GM19324 (cell line): ENCODE measurements at regions not wholly inside any gene's neighbourhood (a gene's known extent, or its start where the extent isn't known, plus 50 kb on each side); places are given as distances from the start of the nearest gene placed in this dataset.
"Not testable (repeated sequence)": the region's sequence is repeated elsewhere in the genome, so short reads cannot be mapped to it uniquely, and the experiment has no call there.

Source experiments
- ATAC-seq: cut with Tn5 transposase; IDR thresholded peaks from one replicate; pipeline ENCODE4 v1.9.1; 2021; ENCODE audit warnings: mild to moderate bottlenecking, moderate library complexity; ENCODE audit not compliant: unreplicated experiment, low FRiP score

DNA sequence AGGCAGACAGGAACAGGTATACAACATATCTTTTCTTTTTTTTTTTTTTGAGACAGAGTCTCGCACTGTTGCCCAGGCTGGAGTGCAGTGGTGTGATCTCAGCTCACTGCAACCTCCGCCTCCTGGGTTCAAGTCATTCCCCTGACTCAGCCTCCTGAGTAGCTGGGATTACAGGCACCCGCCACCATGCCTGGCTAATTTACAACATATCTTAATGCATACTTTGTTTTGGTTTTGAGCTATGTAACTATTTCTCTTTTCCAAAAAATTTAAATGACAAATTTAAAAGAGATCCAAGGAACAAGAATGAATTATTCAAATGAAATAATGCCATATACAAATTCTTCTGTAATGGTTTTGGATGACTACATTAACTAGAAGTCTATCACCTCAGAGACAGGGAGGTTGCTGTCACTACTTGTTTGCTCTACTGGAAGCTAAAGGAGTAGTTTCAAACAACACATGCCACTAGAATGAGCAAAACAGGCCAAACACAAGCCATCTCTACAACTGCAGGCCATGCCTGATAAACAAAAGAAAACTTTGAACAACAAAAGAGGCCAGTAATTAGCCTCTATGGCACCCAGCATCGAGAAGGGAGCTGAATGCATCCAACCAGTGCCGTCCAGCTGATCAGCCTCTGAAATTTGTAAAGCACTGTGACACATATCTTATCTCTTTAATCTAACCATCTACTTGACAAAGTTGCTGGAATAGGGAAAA, 133.6 kb upstream of the VOPP1 start:
- ATAC-seq = not testable (repeated sequence)

DNA sequence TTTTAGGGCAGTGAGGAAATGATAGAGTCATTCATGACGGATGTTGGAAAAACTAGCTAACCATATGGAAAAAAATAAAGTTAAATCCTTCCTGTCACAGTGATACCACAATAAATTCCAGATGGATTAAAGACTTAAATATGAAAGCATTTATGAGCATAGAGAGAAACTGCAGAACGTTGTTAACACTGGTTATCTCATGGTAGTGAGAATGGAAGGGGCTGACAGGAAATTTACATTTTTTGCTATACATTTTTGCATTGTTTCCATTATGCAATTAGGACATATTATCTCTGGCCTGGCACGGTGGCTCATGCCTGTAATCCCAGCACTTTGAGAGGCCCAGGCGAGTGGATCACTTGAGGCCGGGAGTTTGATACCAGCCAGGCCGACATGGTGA, 130.5 kb upstream of the VOPP1 start:
- not testable (repeated sequence) for ATAC-seq

DNA sequence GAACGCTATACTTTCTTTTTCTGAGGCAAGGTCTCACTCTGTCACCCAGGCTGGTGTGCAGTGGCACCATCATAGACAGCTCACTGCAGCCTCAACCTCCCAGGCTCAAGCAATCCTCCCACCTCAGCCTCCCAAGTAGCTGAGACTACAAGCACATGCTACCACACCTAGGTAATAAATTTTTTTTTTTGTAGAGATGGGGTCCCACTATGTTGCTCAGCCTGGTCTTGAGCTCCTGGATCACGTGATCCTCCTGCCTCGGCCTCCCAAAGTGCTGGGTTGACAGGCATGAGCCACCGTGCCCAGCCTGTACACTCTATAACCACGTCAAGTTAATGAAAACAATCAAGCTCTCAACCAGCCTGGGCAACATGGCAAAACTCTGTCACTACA, 127.1 kb upstream of the VOPP1 start:
- ATAC-seq = not testable (repeated sequence)

DNA sequence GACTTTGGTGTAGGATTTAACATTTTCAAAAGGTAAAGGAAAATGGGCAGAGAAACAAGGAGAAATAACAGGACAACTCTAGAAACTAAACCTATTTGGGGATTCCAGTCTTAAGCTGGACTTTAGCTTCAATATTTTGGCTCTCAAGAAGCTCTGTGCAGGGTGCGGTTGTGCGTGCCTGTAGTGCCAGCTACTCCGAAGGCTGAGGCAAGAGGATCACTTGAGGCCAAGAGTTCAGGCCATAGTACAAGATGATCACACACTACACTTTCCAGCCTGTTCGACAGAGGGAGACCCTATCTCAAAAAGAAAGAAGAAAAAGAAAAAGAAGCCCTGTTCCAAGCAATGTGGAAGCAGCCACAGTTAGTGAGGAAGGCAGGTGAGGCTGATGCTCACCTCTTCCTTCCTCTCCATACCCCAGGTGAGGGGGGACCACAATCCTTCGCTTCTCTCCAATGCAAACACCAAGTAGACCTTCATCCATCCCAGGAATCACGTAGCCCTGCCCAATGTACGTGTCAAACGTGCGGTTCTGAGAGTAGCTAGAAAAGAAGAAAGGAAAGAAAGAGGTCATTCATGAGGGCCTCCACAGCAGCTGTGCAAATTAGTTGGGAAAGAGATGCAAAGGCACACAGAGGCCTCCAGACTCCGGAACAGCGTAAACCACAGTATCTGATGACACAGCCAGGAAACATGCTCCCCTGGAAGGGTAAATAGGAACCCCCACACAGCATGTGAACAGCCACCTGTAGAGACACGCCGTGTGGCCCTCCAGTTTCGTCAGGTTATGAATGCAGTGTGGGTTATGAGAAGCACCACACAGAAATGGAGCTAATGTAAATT, 126.5 kb upstream of the VOPP1 start:
- ATAC-seq = peak; percentile 74

DNA sequence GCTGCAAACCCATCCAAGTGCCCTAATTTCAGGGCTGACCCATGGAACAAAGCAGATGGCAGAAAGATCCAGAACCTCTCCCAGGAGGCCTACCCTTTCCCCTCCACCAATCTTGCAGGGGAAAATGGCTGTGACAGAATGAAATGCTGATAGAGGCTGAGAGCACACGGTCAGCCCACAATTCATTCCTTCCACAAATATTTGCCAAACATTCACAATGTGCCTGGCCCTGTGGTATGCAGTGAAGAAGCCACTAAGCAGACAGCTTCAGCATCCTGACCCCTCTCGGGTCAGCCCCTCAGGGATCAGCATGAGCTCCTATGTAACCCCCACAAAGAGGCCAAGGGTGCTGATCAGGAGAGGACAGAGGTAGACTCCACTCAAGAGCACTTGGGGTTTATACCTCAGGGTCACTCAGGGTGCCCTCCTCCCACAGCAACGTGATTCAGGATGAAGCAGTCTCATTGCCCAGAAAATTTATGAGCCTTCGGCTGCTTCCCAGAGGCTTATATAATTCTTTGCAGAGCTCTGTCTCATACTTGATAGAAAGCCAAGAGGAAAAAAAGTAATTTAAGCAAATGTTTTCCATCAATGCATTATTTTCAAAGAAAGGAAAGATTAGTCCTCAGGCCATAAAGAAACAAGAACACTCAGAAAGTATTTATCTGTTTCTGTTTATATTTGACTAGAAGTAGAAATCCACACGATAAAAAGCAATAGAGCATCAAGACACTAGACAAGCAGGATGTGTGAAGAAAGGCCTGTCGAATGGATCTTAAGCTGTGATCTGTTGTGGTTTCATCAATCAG, 123.8 kb upstream of the VOPP1 start:
- not testable (repeated sequence) for ATAC-seq

DNA sequence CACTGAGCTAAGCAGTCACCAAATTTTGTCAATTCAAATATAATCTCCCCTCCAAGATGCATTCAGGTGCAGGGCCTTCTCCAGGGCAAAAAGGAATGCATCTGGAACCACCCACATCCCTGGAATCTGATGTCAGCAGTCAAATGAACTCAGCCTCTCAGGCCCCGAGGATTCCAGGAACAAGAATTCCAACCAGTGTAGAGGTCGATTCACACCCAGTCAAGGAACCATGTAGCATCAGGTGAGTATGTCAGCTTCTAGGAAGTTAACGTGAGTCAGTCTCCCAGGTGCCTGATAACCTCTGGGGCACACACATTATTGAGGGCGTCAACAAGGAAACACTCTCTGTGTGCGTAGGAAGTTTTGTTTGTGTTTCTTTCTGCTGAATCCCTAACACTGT, 122.2 kb upstream of the VOPP1 start:
- ATAC-seq = not testable (repeated sequence)

DNA sequence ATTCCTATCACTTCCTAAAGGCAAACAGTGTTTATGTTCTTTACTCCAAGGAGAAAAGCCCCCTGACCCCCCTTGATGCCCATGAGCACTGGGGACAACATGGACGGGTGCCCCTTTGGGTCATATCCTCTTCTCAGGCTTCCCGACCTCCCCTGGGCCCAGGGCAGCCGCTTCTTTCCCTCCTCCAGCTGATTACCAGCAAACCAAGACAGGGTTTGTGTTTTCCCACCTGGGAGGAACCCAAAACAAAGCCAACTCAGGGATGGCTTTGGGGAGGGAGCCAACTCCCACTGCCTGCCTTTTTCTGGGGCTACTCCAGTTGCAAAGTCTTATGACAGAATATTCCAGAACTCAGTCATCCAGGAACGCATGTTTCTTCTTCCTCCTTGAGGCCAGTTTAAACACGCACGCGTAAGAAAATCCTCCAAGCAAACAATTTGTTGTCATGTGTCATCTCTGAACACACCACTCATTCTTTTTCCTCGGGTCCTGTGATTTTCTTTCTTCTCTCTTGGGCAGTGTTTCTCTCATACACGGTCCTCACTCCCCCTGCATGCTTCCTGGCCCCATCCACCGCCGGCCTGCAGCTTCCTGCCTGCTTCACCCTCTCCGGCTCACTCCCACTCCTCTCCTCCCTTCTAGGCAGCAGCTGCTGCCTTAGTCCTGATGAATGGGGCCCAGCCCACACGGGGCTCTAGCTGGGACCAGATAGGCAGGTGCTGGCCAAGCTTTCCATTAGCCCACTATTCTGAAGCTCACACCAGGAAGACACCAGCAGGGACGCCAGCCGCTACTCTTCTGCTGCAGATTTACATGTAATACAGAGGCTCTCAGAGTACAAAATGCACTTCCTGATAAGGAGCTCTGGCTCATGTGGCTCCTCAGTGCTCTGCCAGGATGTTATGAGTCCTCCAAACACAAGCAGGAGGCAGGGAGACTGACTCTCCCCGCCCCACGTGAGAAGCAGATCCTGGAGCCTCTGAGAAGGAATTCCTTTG, 116.7 kb upstream of the VOPP1 start:
- ATAC-seq = not testable (repeated sequence)

DNA sequence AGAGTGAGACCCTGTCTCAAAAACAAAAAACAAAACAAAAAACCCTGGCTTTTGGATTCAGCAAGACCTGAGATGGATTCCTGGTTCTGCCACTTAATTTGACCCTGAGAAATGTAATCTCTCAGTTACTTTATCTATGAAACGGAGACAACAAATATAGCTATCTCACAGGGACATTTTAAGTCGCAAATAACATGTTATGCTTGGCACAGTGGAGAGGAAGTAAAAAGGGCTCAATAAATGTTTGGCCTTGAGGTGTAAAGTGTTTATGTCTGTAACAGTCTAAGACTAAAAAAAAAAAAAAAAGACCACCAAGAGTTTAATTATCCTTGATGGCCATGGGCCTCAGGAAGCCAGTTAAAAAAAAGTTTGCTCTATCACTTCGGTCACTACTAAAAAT, 116.0 kb upstream of the VOPP1 start:
- ATAC-seq = not testable (repeated sequence)

DNA sequence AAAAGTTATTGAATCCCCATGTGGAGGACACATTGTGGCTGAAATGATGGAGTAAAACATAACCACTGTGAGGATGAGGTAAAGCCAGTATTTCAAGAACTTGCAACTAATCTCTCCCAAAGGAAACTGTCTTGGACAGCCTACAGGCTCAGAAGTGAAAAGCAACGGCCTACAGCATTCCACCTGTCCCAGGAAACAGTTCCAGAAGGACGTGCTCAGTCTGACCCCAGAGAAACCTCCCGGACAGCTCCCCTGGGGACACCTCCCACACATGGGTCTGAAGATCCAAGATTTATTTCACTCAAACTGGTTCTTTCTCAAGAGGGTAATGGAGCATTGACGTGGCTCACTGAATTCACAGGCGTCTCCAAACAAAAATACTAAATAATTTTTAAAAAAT, 115.0 kb upstream of the VOPP1 start:
- not testable (repeated sequence) for ATAC-seq

DNA sequence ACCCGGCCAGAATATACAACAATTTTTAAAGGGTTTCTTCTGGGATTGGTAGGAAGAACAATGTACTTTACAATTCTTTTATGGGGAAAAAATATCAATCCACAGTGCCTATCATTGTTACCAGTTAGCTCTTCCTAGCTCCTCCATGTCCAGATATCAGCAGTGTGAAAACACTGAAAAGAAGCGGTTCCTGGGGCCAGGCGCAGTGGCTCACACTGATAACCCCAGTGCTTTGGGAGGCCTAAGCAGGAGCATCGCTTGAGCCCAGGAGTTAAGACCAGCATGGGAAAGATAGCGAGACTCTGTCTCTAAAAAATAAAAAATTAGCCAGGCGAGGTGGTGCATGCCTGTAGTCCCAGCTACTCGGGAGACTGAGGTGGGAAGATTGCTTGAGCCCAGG, 114.5 kb upstream of the VOPP1 start:
- ATAC-seq = not testable (repeated sequence)

DNA sequence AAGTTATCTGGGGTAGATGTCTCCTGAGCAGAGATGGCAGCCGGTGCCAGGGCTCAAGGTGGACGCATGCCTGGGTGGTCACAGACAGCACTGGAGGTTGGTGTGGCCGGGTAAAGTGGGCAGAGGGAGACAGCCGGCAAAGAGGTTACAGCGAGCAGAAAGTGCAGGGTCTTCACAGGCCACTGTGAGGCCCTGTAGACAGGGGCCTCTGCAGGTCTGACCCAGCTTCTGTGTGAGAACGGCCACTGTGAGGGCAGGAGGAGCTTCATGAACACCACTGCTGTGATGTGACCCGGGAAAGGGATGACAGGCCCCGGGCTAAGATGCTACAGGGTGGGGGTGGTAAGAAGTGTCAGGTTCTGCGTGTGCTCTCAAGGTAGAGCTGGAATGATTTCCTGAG, 111.2 kb upstream of the VOPP1 start:
- not testable (repeated sequence) for ATAC-seq

DNA sequence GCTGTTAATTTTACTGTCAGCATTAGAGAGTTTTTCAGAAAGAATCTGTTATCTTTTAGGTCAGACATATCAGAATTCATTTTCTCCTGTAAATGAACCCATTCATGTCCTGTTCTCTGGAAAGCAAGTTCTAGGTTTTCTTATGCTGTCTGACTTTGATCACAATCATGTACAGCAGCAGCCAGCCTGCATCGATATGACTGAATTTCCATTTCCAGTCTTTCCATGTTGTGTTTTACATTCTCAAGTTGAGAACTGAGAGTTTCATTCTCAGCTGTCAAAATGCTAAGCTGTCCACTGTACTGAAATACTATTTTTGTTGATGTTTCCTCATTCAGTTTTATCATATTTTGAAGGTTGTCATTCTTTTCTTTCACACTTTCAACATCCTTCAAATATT, 103.3 kb upstream of the VOPP1 start:
- ATAC-seq = not testable (repeated sequence)

DNA sequence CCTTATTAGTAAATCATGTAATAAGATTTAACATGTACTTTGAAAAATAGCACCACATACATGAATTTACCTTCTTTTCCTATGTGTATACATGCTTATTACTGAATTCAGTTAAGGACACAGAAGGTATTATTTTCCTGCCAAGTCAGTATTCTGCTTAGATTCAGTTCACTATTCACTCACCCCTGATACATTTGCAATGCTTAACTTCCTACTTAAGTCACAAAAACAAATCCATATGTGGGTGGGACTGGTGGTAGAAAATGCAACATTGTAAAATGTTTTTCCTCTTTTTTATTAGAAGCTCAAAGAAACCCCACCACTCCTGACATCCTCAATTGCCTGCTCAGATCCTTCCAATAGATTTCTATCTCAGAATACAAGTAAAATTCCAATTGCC, 101.2 kb upstream of the VOPP1 start:
- not testable (repeated sequence) for ATAC-seq

DNA sequence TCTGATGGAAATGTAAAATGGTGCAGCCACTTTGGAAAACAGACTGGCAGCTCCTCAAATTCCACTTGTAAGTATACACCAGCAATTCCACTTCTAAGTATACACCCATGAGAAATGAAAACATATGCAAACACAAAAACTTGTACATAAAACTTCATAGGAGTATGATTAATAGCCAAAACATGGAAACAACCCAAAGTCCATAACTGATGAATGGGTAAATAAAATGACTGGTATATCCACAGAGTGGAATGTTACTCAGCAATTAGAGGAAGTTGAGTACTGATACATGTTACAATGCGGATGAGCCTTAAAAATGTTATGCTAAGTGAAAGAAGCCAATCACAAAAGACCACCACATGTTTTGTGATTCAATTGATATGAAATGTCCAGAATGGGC, 99.8 kb upstream of the VOPP1 start:
- ATAC-seq = not testable (repeated sequence)

DNA sequence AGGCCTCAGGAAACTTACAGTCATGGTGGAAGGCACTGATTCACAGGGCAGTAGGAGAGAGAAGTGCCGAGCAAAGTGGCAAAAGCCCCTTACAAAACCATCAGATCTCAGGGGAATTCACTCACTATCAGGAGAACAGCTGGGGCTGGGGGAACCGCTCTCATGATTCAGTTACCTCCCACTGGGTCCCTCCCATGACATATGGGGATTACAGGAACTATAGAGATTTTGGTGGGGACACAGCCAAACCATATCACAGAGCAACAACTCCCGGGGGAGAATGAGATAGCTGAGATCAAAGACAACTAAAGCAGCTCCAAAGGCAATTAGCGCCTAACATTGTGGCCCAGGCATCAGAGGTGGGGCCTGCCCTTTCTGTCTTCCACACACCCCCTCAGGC, 85.4 kb upstream of the VOPP1 start:
- ATAC-seq = no peak

DNA sequence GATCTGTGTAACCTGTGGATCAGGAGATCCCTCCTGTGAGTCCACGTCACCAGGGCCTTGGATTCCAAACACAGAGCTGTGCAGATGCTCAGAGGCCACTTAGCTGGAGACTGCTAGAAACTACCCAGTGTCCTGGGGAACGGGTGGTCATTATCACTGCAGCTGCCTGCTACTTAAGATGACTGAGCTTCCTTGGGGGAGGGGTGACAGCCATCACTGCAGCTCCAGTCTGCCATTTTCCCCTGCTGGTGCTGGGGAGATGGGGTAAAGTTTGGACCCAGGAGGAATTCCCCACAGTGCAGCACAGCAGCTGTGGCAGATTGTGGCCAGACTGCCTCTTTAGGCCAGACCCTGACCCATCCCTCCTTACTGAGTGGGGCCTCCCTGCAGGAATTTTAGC, 78.8 kb upstream of the VOPP1 start:
- no peak for ATAC-seq

DNA sequence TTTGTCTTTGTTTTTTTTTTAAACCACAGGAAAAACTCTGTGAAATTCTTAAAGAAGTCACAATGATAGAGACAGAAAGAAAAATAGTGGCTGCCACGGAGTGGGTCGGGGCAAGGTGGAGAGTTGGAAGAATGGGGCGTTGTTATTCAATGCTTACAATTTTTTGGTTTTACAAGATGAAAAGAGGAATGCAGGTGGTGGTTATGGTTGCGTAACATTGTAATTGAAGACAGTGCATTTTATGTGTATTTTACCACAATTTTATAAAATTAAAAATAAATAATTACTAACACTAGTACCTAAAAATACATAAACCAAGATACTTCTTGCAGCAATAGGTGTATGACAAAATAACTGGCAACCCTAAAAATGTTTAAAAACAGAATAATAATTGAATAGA, 76.9 kb upstream of the VOPP1 start:
- ATAC-seq = no peak

DNA sequence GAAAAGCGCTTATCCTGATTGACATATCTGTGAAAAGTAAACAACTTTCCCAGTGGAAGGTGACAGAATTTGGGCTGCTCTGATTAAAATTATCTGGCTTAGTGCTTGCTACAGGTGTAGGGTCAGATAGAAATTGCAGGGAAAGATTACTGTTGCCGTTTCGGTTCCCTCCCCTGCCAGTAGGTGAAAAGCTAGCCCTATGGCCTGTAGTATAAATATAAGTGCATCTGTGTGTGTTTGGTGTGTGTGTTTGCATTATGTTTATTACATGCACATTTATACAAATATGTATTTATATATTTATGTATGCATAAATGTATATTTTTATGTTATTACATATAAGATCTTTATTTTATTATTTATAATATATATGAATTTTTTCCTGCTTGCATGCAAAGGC, 72.3 kb upstream of the VOPP1 start:
- no peak for ATAC-seq

DNA sequence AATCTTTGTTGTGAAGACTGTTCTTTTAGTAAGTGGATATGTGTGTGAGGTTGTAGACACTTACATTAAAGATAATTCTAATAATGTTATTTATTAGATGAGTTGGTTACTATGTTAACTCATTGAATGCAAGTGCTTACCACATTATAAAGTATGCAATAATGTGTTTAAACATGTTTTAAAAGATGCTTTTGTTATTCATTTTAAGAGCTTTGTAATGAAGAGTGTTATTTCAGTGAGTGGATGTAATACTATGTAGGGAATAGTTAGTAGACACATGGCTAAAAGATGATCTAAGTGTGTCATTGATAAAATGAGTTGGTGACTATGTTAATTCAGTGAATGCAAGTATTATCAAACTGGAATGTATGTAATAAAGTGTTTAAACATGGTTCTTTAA, 70.0 kb upstream of the VOPP1 start:
- ATAC-seq = no peak

DNA sequence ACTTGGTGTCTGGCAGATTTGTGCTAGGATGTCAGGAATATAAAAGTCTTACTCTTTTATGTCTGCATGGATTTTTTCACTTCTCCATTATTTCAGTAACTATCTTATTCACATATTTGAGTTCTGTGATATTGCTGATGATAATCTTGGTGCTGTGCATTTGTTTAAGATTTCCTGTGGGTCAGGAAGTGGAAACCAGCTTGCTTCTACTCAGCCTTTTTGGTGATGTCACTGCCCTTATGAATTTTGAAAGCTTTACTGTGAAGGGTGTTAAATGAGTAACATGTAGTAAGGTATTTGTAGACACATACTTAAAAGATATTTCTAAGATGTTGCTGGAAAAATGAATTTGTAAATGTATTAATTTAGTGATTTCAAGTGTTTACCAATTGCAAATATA, 69.5 kb upstream of the VOPP1 start:
- peak; percentile 44 for ATAC-seq
